ENCODE measurements at regions not wholly inside any gene's neighbourhood (a gene's known extent, or its start where the extent isn't known, plus 50 kb on each side); places are given as distances from the start of the nearest gene placed in this dataset.

GRCh38 chr2:11043245-11043644 is 112.0 kb upstream of the SLC66A3 start:
- no peak for FAIRE-seq

GRCh38 chr2:11044201-11044600 is 111.1 kb upstream of the SLC66A3 start:
- no peak for FAIRE-seq

More at GRCh38 chr2:11043245-11043644, 112.0 kb upstream of the SLC66A3 start:
- no peak for DNase-seq (ENCODE audit: low spot score)

GRCh38 chr2:11045294-11045693 is 110.0 kb upstream of the SLC66A3 start:
- DNase-seq (ENCODE audit: low spot score) = no peak
- FAIRE-seq = no peak

More at GRCh38 chr2:11044201-11044600, 111.1 kb upstream of the SLC66A3 start:
- DNase-seq (ENCODE audit: low spot score) = no peak

GRCh38 chr2:11048335-11049008 is 106.8 kb upstream of the SLC66A3 start:
- DNase-seq (ENCODE audit: low spot score) (no peak), FAIRE-seq (no peak)

GRCh38 chr2:11050565-11050964 is 104.7 kb upstream of the SLC66A3 start:
- FAIRE-seq = no peak
- DNase-seq (ENCODE audit: low spot score) = no peak

- DNase-seq (ENCODE audit: low spot score) (no peak), FAIRE-seq (no peak)
Observed at GRCh38 chr2:11051280-11051679, 104.0 kb upstream of the SLC66A3 start.

- FAIRE-seq (no peak), DNase-seq (ENCODE audit: low spot score) (no peak)
Observed at GRCh38 chr2:11053546-11053945, 101.7 kb upstream of the SLC66A3 start.

- no peak for DNase-seq (ENCODE audit: low spot score)
Observed at GRCh38 chr2:11054783-11055678, 100.2 kb upstream of the SLC66A3 start.

GRCh38 chr2:11055679-11056215 is 99.5 kb upstream of the SLC66A3 start:
- DNase-seq (ENCODE audit: low spot score) (no peak), FAIRE-seq (no peak)

More at GRCh38 chr2:11054783-11055678, 100.2 kb upstream of the SLC66A3 start:
- no peak for FAIRE-seq

GRCh38 chr2:11056614-11057013 is 98.7 kb upstream of the SLC66A3 start:
- FAIRE-seq (peak; percentile 89), DNase-seq (ENCODE audit: low spot score) (peak; percentile 74)

GRCh38 chr2:11057031-11057430 is 98.2 kb upstream of the SLC66A3 start:
- FAIRE-seq (no peak), DNase-seq (ENCODE audit: low spot score) (no peak)

GRCh38 chr2:11058129-11058528 is 97.1 kb upstream of the SLC66A3 start:
- DNase-seq (ENCODE audit: low spot score) = no peak
- FAIRE-seq = no peak

- no peak for FAIRE-seq
- DNase-seq (ENCODE audit: low spot score) = no peak
Observed at GRCh38 chr2:11060376-11061169, 94.7 kb upstream of the SLC66A3 start.

GRCh38 chr2:11065833-11066485 is 89.3 kb upstream of the SLC66A3 start:
- no peak for DNase-seq (ENCODE audit: low spot score)
- FAIRE-seq = no peak

- DNase-seq (ENCODE audit: low spot score) (no peak), FAIRE-seq (no peak)
Observed at GRCh38 chr2:11067221-11068078, 87.8 kb upstream of the SLC66A3 start.

- DNase-seq (ENCODE audit: low spot score) (no peak), FAIRE-seq (no peak)
Observed at GRCh38 chr2:11068079-11068741, 87.1 kb upstream of the SLC66A3 start.

- DNase-seq (ENCODE audit: low spot score) (no peak), FAIRE-seq (no peak)
Observed at GRCh38 chr2:11068856-11069526, 86.3 kb upstream of the SLC66A3 start.

GRCh38 chr2:11069566-11070185 is 85.6 kb upstream of the SLC66A3 start:
- no peak for DNase-seq (ENCODE audit: low spot score)
- no peak for FAIRE-seq

All from RCC 7860 (cell line).